IPS DF 6.9 (cell line): ENCODE measurements at regions not wholly inside any gene's neighbourhood (a gene's known extent, or its start where the extent isn't known, plus 50 kb on each side); places are given as distances from the start of the nearest gene placed in this dataset.

Experiments
- DNase-seq: peaks from one replicate; pipeline ENCODE4 v3.0.0-alpha.2; 2013; ENCODE audit warnings: low read depth, low spot score
- H3K27ac ChIP-seq: one replicate; pipeline ENCODE4 v1.5.1; 2013; ENCODE audit warnings: low read length, control low read depth
- H3K27me3 ChIP-seq: 2 replicates; pipeline ENCODE4 v1.6.1; 2013; ENCODE audit warnings: mild to moderate bottlenecking, low read length; ENCODE audit not compliant: control insufficient read depth, insufficient read depth
- H3K36me3 ChIP-seq: 2 replicates; pipeline ENCODE4 v1.6.1; 2013; ENCODE audit warnings: low read length; ENCODE audit not compliant: control insufficient read depth, insufficient read depth
- H3K4me1 ChIP-seq: 2 replicates; pipeline ENCODE4 v1.6.1; 2013; ENCODE audit warnings: low read length; ENCODE audit not compliant: control insufficient read depth, insufficient read depth
- H3K4me3 ChIP-seq: 2 replicates; pipeline ENCODE4 v1.5.1; 2013; ENCODE audit warnings: mild to moderate bottlenecking, low read length
- H3K9me3 ChIP-seq: 2 replicates; pipeline ENCODE4 v1.6.1; 2013; ENCODE audit warnings: low read length, inconsistent platforms; ENCODE audit not compliant: control insufficient read depth, insufficient read depth
- WGBS: extraction: QIAGEN DNeasy Blood & Tissue Kit; methylation state at CpG from one replicate; pipeline ENCODE4 v1.1.7; 2013; ENCODE audit warnings: mixed read lengths, missing lambda C conversion rate; ENCODE audit not compliant: insufficient read length, insufficient coverage; 5-methylcytosine and 5-hydroxymethylcytosine counted together

- no peak overlapping the region for H3K4me3 ChIP-seq
- H3K4me1 ChIP-seq, result no peaks in the 10 kb centered on the region
- no peak for DNase-seq
- no peaks in the 10 kb centered on the region for H3K36me3 ChIP-seq
- no peak overlapping the region for H3K27ac ChIP-seq
- no peaks in the 10 kb centered on the region for H3K27me3 ChIP-seq
- H3K9me3 ChIP-seq, result no peaks in the 10 kb centered on the region
- WGBS, result no CpG with 5 or more reads among the region's 2 CpGs
Measured at GRCh38 chr2:145141981-145142380, 622.1 kb upstream of the ZEB2 start.

GRCh38 chr2:145140658-145141057 lies 620.7 kb upstream of the ZEB2 start:
- DNase-seq, result no peak
- H3K27ac ChIP-seq, result no peak overlapping the region
- H3K4me1 ChIP-seq, result no peaks in the 10 kb centered on the region
- WGBS, result no CpG with 5 or more reads among the region's 4 CpGs
- H3K4me3 ChIP-seq, result no peak overlapping the region
- H3K9me3 ChIP-seq, result no peaks in the 10 kb centered on the region
- no peaks in the 10 kb centered on the region for H3K27me3 ChIP-seq
- H3K36me3 ChIP-seq, result no peaks in the 10 kb centered on the region

GRCh38 chr2:145138626-145139025 lies 618.7 kb upstream of the ZEB2 start:
- no peak for DNase-seq
- Histone ChIP-seq H3K27me3 (no peaks in the 10 kb centered on the region), H3K9me3 (no peaks in the 10 kb centered on the region), H3K27ac (no peak overlapping the region), H3K4me3 (no peak overlapping the region), H3K4me1 (no peaks in the 10 kb centered on the region), H3K36me3 (no peaks in the 10 kb centered on the region)
- no CpG with 5 or more reads among the region's 2 CpGs for WGBS

DNA sequence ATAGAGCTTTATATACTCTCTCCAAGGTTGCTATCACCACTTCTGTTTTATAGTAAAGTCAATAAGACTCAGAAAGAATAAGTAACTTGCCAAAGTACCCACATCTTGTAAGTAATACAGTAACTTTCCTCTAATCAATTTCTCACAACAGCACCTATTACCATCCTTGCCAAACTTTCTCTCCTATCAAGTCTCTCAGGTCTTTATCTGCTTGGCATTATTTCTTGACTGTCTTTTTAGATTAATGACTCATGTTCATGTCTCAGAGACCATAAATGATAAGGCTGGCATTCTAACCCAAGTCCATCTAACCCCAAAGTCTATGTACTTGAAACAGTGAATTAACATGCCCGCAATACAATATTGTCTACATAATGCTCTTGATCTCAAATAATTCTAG lies 618.0 kb upstream of the ZEB2 start:
- Histone ChIP-seq H3K4me3 (no peak overlapping the region), H3K9me3 (no peaks in the 10 kb centered on the region), H3K4me1 (no peaks in the 10 kb centered on the region), H3K27ac (no peak overlapping the region), H3K27me3 (no peaks in the 10 kb centered on the region), H3K36me3 (no peaks in the 10 kb centered on the region)
- no CpG with 5 or more reads among the region's 1 CpG for WGBS
- DNase-seq, result no peak

- H3K27me3 ChIP-seq, result no peaks in the 10 kb centered on the region
- WGBS, result no CpG with 5 or more reads among the region's 4 CpGs
- DNase-seq, result no peak
- no peaks in the 10 kb centered on the region for H3K4me1 ChIP-seq
- no peak overlapping the region for H3K4me3 ChIP-seq
- H3K9me3 ChIP-seq, result no peaks in the 10 kb centered on the region
- H3K36me3 ChIP-seq, result no peaks in the 10 kb centered on the region
- H3K27ac ChIP-seq, result no peak overlapping the region
Measured at GRCh38 chr2:145137211-145137610, 617.3 kb upstream of the ZEB2 start.

DNA sequence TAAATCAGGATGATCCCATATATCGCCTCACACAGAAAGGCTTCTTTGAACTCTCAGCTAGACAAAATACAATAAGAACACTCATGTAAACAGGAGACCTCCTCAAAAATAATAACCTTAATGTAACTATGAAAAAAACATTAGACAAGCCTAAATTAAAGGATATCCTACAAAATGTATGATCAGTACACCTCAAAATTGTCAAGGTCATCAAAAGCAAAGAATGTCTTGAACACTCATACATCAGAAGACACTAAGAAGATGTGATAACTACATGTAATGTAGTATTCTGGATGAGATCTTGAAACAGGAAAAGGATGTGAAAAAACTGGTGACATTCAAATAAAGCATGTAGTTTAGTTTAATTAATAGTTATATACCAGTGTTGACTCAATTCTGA lies 616.8 kb upstream of the ZEB2 start:
- Histone ChIP-seq H3K9me3 (no peaks in the 10 kb centered on the region), H3K36me3 (no peaks in the 10 kb centered on the region)
- no CpG with 5 or more reads among the region's 1 CpG for whole genome bisulfite sequencing

GRCh38 chr2:145126146-145126545 lies 606.2 kb upstream of the ZEB2 start:
- DNase-seq, result no peak
- WGBS, result no CpG with 5 or more reads among the region's 2 CpGs
- Histone ChIP-seq H3K27ac (no peak overlapping the region), H3K9me3 (no peaks in the 10 kb centered on the region), H3K27me3 (no peaks in the 10 kb centered on the region), H3K36me3 (no peaks in the 10 kb centered on the region), H3K4me3 (no peak overlapping the region), H3K4me1 (no peaks in the 10 kb centered on the region)

More for the DNA sequence above, 616.8 kb upstream of the ZEB2 start:
- Histone ChIP-seq H3K27me3 (no peaks in the 10 kb centered on the region), H3K4me1 (no peaks in the 10 kb centered on the region), H3K27ac (no peak overlapping the region), H3K4me3 (no peak overlapping the region)
- no peak for DNase-seq

GRCh38 chr2:145124085-145124484 lies 604.2 kb upstream of the ZEB2 start:
- no peak overlapping the region for H3K4me3 ChIP-seq
- no peaks in the 10 kb centered on the region for H3K4me1 ChIP-seq
- H3K27me3 ChIP-seq, result no peaks in the 10 kb centered on the region
- no peak for DNase-seq
- H3K9me3 ChIP-seq, result no peaks in the 10 kb centered on the region
- H3K36me3 ChIP-seq, result no peaks in the 10 kb centered on the region
- no CpG with 5 or more reads among the region's 4 CpGs for WGBS
- no peak overlapping the region for H3K27ac ChIP-seq

DNA sequence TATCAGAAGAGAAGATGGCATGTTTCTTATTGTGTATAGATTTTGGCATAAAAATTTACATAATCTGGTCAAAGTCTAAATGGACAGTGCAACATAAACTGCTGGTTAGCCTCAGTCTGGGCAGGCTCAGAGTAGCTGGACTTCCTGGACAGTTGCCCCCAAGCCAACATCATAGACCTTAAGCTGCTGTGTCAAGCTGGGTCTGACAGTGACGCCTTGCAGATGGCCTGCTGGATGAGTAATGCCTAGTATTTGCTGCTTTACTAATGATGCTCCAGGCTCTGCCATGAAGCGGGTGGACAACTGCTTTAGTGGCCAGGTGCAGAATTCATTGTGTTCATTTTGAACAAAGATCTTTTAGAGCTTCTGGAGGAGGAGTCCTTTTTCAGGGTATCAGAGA lies 603.7 kb upstream of the ZEB2 start:
- H3K4me1 ChIP-seq, result no peaks in the 10 kb centered on the region
- no peak overlapping the region for H3K27ac ChIP-seq
- DNase-seq, result no peak
- WGBS, result no CpG with 5 or more reads among the region's 2 CpGs
- H3K9me3 ChIP-seq, result no peaks in the 10 kb centered on the region
- H3K27me3 ChIP-seq, result no peaks in the 10 kb centered on the region
- no peak overlapping the region for H3K4me3 ChIP-seq
- no peaks in the 10 kb centered on the region for H3K36me3 ChIP-seq

DNA sequence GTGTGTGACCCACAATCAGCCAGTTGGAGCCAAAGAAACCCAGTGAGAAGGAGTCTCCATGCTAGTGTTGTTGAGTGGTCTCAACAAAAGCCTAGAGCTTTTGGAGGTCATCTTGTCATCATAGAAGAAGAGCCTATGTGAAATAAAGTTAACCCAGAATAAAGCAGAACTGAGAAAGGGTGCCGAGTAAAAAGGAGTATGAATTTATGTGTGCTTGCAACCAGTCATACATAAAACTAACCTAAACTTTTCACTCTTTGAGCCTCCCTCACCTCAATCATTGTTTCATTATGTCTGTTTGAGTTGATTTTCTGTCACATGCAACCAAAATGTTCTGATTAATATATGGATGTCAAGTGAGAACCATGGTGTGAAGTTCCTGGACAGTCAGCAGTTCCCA lies 599.3 kb upstream of the ZEB2 start:
- Histone ChIP-seq H3K9me3 (no peaks in the 10 kb centered on the region), H3K4me3 (no peak overlapping the region), H3K27ac (no peak overlapping the region), H3K4me1 (no peaks in the 10 kb centered on the region), H3K36me3 (no peaks in the 10 kb centered on the region), H3K27me3 (no peaks in the 10 kb centered on the region)
- no CpG with 5 or more reads among the region's 1 CpG for WGBS
- DNase-seq, result no peak

GRCh38 chr2:145116834-145117725 lies 597.2 kb upstream of the ZEB2 start:
- H3K4me1 ChIP-seq, result no peaks in the 10 kb centered on the region
- no peak for DNase-seq
- H3K36me3 ChIP-seq, result no peaks in the 10 kb centered on the region
- H3K27me3 ChIP-seq, result no peaks in the 10 kb centered on the region
- WGBS, result no CpG with 5 or more reads among the region's 5 CpGs
- no peaks in the 10 kb centered on the region for H3K9me3 ChIP-seq
- H3K4me3 ChIP-seq, result no peak overlapping the region
- H3K27ac ChIP-seq, result no peak overlapping the region
